Right cardiac atrium (tissue), 5 donors: ENCODE measurements at regions not wholly inside any gene's neighbourhood (a gene's known extent, or its start where the extent isn't known, plus 50 kb on each side); places are given as distances from the start of the nearest gene placed in this dataset.
A peak's percentile ranks its signal among the peaks of the same experiment; 100 is the strongest.

Experiments used
- ATAC-seq, 2 donors: fragments of 200-7000 bp; cut with Tn5 transposase; one replicate each; pipeline versions ENCODE4 v1.8.0 to v1.9.1; 2020; ENCODE audit warnings: moderate library complexity in 2 of 2, mild to moderate bottlenecking in 1 of 2
- DNase-seq, 3 donors: peaks; one replicate each; pipeline ENCODE4 v3.0.0-alpha.2; 2020
- H3K27ac ChIP-seq: one replicate; pipeline ENCODE4 v1.5.1; 2013; ENCODE audit warnings: mild to moderate bottlenecking, low read length, control low read depth, moderate library complexity
- H3K27me3 ChIP-seq: one replicate; pipeline ENCODE4 v1.6.1; 2013; ENCODE audit not compliant: control insufficient read depth, insufficient read depth
- H3K4me1 ChIP-seq: one replicate; pipeline ENCODE4 v1.6.1; 2013; ENCODE audit warnings: low read length; ENCODE audit not compliant: control insufficient read depth, insufficient read depth
- H3K4me3 ChIP-seq: one replicate; pipeline ENCODE4 v1.5.1; 2013; ENCODE audit warnings: low read length, control low read depth
- H3K9me3 ChIP-seq: one replicate; pipeline ENCODE4 v1.6.1; 2013; ENCODE audit warnings: low read length; ENCODE audit not compliant: control insufficient read depth
- WGBS: extraction: QIAGEN DNeasy Blood & Tissue Kit; methylation state at CpG from one replicate; pipeline ENCODE4 v1.1.7; 2013; 5-methylcytosine and 5-hydroxymethylcytosine counted together
- intact Hi-C, 4 donors: fragments of 100-400 bp; cut with DNase I; formaldehyde crosslinking; loops; one replicate each; pipeline versions ENCODE4 v1.11.0 to v1.14.0; 2022 to 2023
- donor health status: healthy with polysubstance abuse.
- donor health status: DM: no; HTN: yes; CAD: no.
- donor health status: DM: no; HTN: no; CAD: no.
- donor health status: DM: no; HTN: yes; CAD: no; lungs with severe emphysema.
- donor health status: DM: yes; HTN: yes; CAD: no.

GRCh38 chrX:98362630-98363029 lies 1478.9 kb downstream of the RPA4 start:
- Histone ChIP-seq H3K27me3 (no peaks in the 10 kb centered on the region), H3K27ac (no peak overlapping the region), H3K4me1 (no peaks in the 10 kb centered on the region), H3K4me3 (no peak overlapping the region), H3K9me3 (no peaks in the 10 kb centered on the region)
- ATAC-seq: no peak
- DNase-seq: no peak
- intact Hi-C loops: no loop called here

- DNase-seq: no peak
- no peaks in the 10 kb centered on the region for H3K4me1 ChIP-seq
- H3K9me3 ChIP-seq: no peaks in the 10 kb centered on the region
- H3K4me3 ChIP-seq: no peak overlapping the region
- H3K27me3 ChIP-seq: no peaks in the 10 kb centered on the region
- WGBS: 68% methylated on average over 2 of the region's 2 CpGs
- H3K27ac ChIP-seq: no peak overlapping the region
- intact Hi-C loops: no loop called here
- no peak for ATAC-seq
Measured at GRCh38 chrX:98371994-98372393, 1488.3 kb downstream of the RPA4 start.

- H3K4me1 ChIP-seq: no peaks in the 10 kb centered on the region
- no peak for DNase-seq
- no peaks in the 10 kb centered on the region for H3K9me3 ChIP-seq
- H3K27me3 ChIP-seq: no peaks in the 10 kb centered on the region
- intact Hi-C loops: no loop called here
- H3K27ac ChIP-seq: no peak overlapping the region
- H3K4me3 ChIP-seq: no peak overlapping the region
- no peak for ATAC-seq
- 71% methylated on average over 3 of the region's 3 CpGs for WGBS
Measured at GRCh38 chrX:98379134-98379533, 1495.4 kb downstream of the RPA4 start.

- Histone ChIP-seq H3K4me3 (no peak overlapping the region), H3K27me3 (no peaks in the 10 kb centered on the region), H3K4me1 (no peaks in the 10 kb centered on the region), H3K27ac (no peak overlapping the region), H3K9me3 (no peaks in the 10 kb centered on the region)
- no peak for ATAC-seq
- intact Hi-C loops: no loop called here
- 82% methylated on average over 11 of the region's 11 CpGs for WGBS
- DNase-seq: no peak
Measured at GRCh38 chrX:98380106-98380505, 1496.4 kb downstream of the RPA4 start.

- intact Hi-C loops: no loop called here
- Histone ChIP-seq H3K9me3 (no peaks in the 10 kb centered on the region), H3K27me3 (no peaks in the 10 kb centered on the region), H3K4me1 (no peaks in the 10 kb centered on the region), H3K4me3 (no peak overlapping the region), H3K27ac (no peak overlapping the region)
- DNase-seq (no peak), ATAC-seq (no peak)
- 61% methylated on average over 10 of the region's 10 CpGs for WGBS
Measured at GRCh38 chrX:98380556-98380955, 1496.8 kb downstream of the RPA4 start.

GRCh38 chrX:98398542-98398941 lies 1514.8 kb downstream of the RPA4 start:
- Histone ChIP-seq H3K4me1 (no peaks in the 10 kb centered on the region), H3K9me3 (no peaks in the 10 kb centered on the region), H3K4me3 (no peak overlapping the region), H3K27me3 (no peaks in the 10 kb centered on the region), H3K27ac (no peak overlapping the region)
- ATAC-seq (no peak), DNase-seq (no peak)
- intact Hi-C loops: no loop called here
- 64% methylated on average over 1 of the region's 1 CpG for WGBS

- H3K27ac ChIP-seq: no peak overlapping the region
- intact Hi-C loops: no loop called here
- ATAC-seq (peak in 1 of 2 donors; percentile 19), DNase-seq (no peak)
- WGBS: 17% methylated on average over 1 of the region's 1 CpG
- no peak overlapping the region for H3K4me3 ChIP-seq
- no peaks in the 10 kb centered on the region for H3K4me1 ChIP-seq
- H3K27me3 ChIP-seq: no peaks in the 10 kb centered on the region
- H3K9me3 ChIP-seq: no peaks in the 10 kb centered on the region
Measured at GRCh38 chrX:98405376-98405775, 1521.7 kb downstream of the RPA4 start.

GRCh38 chrX:98407584-98407983 lies 1523.9 kb downstream of the RPA4 start:
- Histone ChIP-seq H3K4me1 (no peaks in the 10 kb centered on the region), H3K27me3 (no peaks in the 10 kb centered on the region), H3K4me3 (no peak overlapping the region), H3K9me3 (no peaks in the 10 kb centered on the region), H3K27ac (no peak overlapping the region)
- DNase-seq (no peak), ATAC-seq (no peak)
- WGBS: 74% methylated on average over 4 of the region's 4 CpGs
- intact Hi-C loops: no loop called here

GRCh38 chrX:98409867-98410266 lies 1526.2 kb downstream of the RPA4 start:
- intact Hi-C loops: no loop called here
- WGBS: 67% methylated on average over 2 of the region's 2 CpGs
- H3K27ac ChIP-seq: no peak overlapping the region
- no peak overlapping the region for H3K4me3 ChIP-seq
- H3K4me1 ChIP-seq: no peaks in the 10 kb centered on the region
- ATAC-seq (no peak), DNase-seq (no peak)
- no peaks in the 10 kb centered on the region for H3K9me3 ChIP-seq
- no peaks in the 10 kb centered on the region for H3K27me3 ChIP-seq

GRCh38 chrX:98412058-98412457 lies 1528.3 kb downstream of the RPA4 start:
- H3K4me1 ChIP-seq: no peaks in the 10 kb centered on the region
- 34% methylated on average over 1 of the region's 1 CpG for WGBS
- no peaks in the 10 kb centered on the region for H3K9me3 ChIP-seq
- DNase-seq (no peak), ATAC-seq (no peak)
- H3K27ac ChIP-seq: no peak overlapping the region
- no peaks in the 10 kb centered on the region for H3K27me3 ChIP-seq
- H3K4me3 ChIP-seq: no peak overlapping the region
- intact Hi-C loops: no loop called here

GRCh38 chrX:98422536-98422935 lies 1538.8 kb downstream of the RPA4 start:
- H3K27me3 ChIP-seq: no peaks in the 10 kb centered on the region

GRCh38 chrX:98432413-98432812 lies 1548.7 kb downstream of the RPA4 start:
- Histone ChIP-seq H3K27me3 (no peaks in the 10 kb centered on the region), H3K4me3 (no peak overlapping the region), H3K4me1 (no peaks in the 10 kb centered on the region), H3K9me3 (no peaks in the 10 kb centered on the region), H3K27ac (no peak overlapping the region)
- DNase-seq (no peak), ATAC-seq (no peak)
- WGBS: 80% methylated on average over 1 of the region's 1 CpG
- intact Hi-C loops: no loop called here

More at GRCh38 chrX:98422536-98422935, 1538.8 kb downstream of the RPA4 start:
- no peak for ATAC-seq
- Histone ChIP-seq H3K4me1 (no peaks in the 10 kb centered on the region), H3K9me3 (no peaks in the 10 kb centered on the region), H3K27ac (no peak overlapping the region), H3K4me3 (no peak overlapping the region)
- DNase-seq: no peak
- intact Hi-C loops: no loop called here
